GM03348 (cell line): ENCODE measurements at regions not wholly inside any gene's neighbourhood (a gene's known extent, or its start where the extent isn't known, plus 50 kb on each side); places are given as distances from the start of the nearest gene placed in this dataset.

Experiments used
- DNase-seq: peaks from one replicate; pipeline ENCODE4 v3.0.0; 2012; ENCODE audit warnings: low spot score

GRCh38 chr1:30479575-30479974 lies 243.8 kb downstream of the MATN1 start:
- no peak for DNase-seq

DNA sequence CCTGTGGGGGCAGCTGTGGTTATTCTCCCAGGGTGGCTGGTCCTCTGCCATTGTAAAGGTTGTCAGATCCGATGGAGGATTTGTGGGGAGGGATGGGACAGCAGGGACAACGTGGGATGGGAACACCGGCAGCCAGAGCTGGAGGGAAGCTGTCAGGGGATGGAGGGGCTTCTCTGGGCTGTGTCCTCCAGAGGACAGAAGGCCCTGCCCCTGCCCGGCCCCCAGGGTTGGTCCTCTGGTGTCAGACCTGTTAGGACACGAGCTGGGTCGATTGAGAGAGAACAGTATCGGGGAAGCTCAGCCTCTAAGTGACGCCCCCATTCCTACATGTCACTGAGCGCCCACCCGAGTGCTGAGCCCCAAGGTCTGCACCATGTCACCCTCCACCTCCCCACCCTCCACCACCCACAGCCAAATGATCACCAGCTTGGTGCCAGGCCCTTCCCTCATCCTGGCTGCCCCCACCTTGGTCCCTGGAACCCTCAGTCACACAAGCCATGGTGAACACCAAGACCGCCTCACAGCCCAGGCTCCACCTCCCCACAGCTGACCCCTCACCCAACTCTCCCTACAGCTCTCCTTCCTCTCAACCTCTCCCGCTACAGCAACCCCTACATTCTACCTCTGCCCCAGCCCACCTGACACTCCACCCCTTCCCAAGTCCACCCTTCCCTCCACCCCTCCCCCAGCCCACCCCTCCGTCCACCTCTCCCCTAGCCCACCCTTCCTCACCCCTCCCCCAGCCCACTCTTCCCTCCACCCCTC lies 244.4 kb downstream of the MATN1 start:
- no peak for DNase-seq

GRCh38 chr1:30478283-30478682 lies 245.1 kb downstream of the MATN1 start:
- no peak for DNase-seq

GRCh38 chr1:30477588-30477987 lies 245.8 kb downstream of the MATN1 start:
- DNase-seq = no peak

- no peak for DNase-seq
These were observed 246.4 kb downstream of the MATN1 start for GRCh38 chr1:30476911-30477459.

DNA sequence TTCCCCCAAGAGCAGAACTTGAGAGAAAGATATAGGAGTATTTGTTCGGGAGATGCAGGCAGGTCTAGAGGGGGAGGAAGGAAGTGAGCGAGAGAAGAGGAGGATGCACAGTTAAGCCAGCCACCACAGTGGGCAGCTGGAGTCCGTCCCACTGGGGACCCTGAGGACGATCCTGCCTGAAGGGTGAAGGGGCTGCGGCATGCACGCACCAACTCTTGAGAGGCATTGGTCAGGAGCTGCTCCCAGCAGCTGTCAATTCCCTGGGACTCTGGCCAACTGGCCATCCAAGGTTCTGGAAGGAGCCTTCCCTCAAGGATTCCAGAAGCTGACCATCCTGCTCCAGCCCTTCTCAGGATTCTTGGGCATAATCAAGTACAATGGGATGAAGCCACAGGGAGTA lies 246.9 kb downstream of the MATN1 start:
- DNase-seq = no peak

DNA sequence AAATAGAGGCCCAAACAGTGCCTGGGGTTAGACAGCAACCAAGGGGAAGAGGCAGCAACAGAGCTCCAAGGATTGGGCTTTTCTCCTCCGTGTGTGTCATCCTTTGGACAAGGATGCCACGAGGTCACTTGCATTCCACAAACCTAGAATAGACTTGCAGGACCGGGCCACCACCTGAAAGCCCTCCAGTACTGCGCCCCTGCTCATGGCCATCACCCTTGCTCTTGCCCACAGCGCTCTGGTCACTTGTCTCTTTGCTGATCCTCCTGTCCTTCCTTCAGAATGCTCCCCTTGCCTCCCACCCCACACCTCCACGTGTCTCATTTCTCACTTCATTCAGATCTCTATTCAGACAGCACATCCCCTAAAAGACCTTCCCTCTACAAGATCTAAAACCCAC lies 247.4 kb downstream of the MATN1 start:
- DNase-seq = no peak

GRCh38 chr1:30475201-30475600 lies 248.2 kb downstream of the MATN1 start:
- no peak for DNase-seq

DNA sequence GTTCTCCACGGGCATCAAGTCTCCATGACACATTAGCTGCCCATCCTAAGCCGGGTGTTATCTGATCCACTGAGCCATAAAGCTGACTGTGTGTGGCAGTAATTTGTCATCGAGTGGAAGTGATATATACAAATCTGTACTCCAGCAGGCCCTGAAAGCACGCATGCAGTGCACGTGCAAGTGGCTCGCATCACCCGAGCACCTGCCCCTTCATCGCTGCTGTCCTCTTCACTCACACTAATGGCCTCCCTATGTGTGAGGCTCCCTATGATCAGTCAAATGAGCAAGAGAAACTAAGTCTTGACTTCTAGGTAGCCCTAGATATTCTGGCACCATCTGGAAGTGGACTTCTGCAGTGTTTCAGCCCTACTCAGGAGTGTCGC lies 248.6 kb downstream of the MATN1 start:
- no peak for DNase-seq

DNA sequence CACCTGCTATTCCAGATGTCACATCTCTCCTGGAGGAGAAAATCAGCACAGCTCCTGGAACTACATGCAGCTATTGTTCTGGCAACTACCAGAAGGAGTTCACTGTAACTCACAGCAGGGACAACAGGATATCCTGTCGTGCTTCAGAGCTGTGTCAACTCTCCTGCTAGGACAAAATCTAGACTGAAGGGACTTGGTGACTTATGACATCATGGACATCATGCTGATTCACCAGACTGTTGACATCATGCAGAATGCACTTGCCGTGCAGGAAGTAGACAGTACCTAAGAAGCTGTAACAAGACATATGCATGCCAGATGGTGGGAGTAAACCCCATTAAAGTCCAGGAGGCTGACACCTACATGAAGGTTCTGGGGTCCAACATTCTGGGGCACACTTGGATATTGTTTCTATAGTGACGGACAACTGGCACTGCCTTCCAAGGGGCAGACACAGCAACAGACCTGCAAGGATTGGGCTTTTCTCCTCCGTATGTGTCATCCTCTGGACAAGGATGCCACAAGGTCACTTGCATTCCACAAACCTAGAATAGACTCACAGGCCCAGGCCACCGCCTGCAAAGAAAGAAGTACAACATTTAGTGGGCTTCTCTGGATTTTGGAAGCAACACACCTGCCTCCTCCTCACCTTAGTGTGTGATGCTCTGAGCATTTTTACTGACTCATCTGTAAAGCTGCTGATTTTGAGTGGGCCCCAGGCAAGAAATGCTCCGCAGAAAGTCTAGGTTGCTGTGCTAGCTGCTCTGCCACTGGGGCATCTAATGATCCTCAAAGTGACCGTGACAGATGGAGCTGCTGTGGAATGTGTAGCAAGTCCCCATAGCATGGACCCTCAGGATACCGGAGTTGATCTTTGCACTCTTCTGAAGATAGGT lies 249.2 kb downstream of the MATN1 start:
- no peak for DNase-seq

DNA sequence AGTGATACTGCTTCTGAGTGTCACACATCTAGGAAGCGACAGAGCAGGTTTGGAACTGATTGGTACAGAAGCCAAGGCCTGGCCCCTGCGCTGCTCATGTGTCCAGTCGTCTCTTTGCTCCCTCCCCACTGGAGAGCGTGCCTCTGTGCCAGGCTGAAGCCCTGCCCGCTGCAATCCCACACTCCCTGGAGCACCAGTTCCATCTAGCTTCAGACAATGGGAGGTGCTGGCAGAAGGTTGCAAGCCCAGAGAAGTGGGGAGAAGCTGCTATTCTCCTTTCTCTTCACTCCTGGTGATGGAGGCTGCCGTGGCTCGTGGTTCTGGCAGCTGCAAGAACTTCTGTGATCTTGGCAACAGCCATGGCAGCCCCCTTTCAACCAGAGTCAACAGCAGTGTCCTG lies 250.9 kb downstream of the MATN1 start:
- DNase-seq = no peak

GRCh38 chr1:30472009-30472408 lies 251.4 kb downstream of the MATN1 start:
- no peak for DNase-seq

DNA sequence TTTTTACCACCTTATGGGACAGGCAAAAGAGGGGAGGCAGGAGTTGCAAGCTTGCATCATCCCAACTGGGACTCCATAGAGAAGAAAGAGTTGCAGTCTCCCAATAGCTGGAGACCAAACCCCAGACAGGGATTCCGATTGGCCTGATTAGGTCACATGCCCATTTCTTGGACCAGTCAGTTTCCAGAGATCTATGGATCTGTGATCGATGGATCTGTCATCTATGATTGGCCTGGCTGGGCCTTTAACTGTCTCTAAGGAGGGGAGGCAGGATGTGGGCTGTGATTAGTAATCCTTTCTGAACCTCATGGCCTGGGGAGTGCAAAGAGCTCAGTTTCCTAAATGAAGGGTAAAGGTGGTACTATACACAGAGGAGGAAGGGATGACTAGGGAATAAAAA lies 252.1 kb downstream of the MATN1 start:
- DNase-seq = no peak

GRCh38 chr1:30469426-30469825 lies 254.0 kb downstream of the MATN1 start:
- no peak for DNase-seq

GRCh38 chr1:30467101-30467500 lies 256.3 kb downstream of the MATN1 start:
- DNase-seq = no peak

DNA sequence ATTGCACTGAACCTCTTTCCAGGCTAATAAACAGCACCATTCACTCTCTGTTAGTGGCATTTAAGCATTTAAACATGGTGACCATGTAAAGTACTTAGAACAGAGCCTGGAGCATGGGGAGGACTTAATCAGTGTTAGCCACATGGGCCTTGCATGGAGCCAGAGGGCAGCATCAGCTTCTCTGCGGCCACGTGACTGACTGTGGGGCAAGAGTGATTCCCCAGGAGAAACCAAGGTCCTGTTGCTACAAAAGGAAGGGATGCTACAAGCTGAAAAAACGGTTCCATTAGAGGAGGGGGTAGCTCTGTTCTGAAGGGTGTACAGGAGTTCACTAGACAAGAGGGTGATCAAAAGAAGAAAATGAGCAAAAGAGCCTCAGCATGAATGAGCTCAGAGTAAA lies 256.8 kb downstream of the MATN1 start:
- no peak for DNase-seq

DNA sequence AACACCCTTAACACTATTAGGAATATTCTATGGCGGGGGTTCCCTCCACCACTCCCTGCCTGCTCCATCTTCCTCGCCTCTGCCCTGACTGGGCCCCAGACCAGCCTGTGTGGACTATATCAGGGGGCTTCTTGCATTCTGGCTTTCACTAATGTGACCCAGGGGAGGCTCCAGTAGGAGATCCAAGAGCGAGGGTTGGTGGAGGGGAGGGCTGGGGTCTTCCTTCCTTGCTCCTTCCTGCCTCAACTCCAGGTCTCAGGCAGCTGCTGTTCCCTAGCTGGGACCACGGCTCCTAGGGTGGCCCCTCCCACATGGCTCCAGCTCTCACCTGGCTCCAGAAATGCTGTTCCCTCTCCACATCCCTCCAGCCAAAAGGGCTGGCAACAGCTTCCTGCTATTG lies 257.4 kb downstream of the MATN1 start:
- no peak for DNase-seq

DNA sequence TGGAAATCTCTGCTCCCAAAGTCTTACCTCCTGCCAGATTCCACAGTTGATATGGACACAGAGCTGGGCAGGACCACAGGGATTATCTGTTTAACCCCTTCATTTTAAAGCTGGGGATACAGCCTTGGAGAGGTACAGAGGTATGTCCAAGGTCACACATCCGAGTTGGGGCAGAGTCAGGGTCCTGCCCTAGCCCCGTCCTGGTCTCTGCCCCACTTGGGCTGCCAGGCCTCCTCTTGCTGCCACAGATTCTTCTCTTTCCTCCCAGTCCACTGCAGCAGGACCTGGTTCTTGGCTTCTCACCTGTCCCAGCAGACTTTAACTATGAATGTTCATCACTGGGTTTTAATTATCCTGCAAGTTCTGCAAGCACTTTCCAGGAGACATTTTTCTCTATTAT lies 258.3 kb downstream of the MATN1 start:
- no peak for DNase-seq

- DNase-seq = no peak
These were observed 259.2 kb downstream of the MATN1 start for GRCh38 chr1:30464187-30464617.

GRCh38 chr1:30462826-30463425 lies 260.5 kb downstream of the MATN1 start:
- no peak for DNase-seq

DNA sequence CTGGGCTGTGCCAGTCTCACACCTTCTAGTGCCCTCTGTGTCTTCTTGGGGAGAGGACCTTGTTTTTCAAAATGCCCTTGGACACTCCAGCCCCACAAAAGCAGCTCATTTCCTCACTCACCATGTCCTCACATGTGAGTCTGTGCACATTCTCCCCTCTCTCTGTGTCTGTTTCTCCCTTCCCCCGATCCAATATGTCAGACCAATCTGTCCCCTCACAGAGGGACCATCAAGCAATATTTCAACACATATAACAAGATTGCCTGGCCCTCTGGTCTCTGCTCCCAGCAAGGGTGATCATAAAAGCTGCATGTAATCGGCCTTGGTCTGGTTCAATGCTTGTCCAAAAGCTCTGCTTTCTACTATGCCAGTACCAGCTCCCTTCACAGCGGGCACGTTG lies 261.2 kb downstream of the MATN1 start:
- no peak for DNase-seq

GRCh38 chr1:30461640-30462039 lies 261.7 kb downstream of the MATN1 start:
- DNase-seq = no peak

DNA sequence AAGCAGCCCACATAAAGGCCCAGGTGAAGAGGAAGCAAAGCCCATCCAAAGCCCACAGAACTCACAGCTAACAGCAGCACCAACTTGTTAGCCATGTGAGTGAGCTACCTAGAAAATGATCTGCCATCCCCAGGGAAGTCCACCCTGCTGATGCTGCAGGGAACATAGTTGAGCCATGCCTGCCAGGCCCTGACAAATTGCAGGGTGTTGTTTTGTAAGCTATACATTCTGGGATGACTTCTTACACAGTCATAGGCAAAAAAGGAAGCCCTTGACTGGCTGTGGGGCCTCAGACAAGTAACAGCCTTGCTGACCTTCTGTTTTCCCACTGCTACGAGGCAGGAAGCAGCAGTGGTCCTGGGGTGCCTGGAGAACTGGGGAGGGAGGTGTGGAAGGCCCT lies 262.7 kb downstream of the MATN1 start:
- no peak for DNase-seq
